Mucosa of gallbladder (tissue), 1 donor: ENCODE measurements at regions not wholly inside any gene's neighbourhood (a gene's known extent, or its start where the extent isn't known, plus 50 kb on each side); places are given as distances from the start of the nearest gene placed in this dataset.
A peak's percentile ranks its signal among the peaks of the same experiment; 100 is the strongest.

Experiments used
- DNase-seq: peaks from one replicate; pipeline ENCODE4 v3.0.0-alpha.2; 2020; ENCODE audit warnings: low spot score
- donor health status: DM: no; HTN: no; CAD: no.

DNA sequence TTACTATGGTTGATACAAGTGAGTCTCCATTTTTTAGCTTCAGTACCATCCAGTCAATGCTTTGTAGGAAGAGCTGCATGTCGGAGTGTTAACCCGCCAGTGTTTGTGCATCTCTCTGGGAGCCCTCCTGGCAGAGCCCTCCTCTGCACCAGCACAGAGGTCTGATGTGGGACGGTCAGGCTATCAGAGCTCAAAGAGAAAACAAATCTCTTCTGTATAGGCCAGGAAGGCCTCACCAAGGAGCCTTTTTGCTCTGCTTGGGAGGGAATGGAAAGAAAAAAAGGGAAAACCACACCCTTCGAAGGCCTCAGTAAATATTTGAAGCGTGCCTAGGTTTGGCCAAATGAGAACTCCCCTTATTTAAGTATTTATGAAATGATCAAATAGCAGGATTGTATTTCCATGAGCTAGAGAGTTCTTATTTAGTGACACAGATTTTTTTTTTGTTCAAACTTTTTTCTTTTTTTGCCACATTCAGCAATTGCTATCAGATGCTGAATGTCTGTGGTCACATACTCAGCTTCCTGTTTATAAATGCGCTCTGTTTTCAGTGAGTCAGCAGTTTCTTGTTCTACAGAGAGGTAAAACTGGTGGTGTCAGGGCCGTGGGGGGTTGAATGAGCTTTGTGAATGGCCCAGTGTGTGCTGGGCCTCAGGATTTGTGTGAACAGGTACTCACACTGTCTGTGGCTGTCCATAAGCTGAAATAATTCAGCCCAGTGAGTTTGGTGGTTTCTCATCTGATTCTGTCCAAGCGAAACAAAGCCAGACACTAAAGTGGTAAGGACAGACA, 226.6 kb downstream of the SNX18 start:
- DNase-seq = peak; percentile 58

DNA sequence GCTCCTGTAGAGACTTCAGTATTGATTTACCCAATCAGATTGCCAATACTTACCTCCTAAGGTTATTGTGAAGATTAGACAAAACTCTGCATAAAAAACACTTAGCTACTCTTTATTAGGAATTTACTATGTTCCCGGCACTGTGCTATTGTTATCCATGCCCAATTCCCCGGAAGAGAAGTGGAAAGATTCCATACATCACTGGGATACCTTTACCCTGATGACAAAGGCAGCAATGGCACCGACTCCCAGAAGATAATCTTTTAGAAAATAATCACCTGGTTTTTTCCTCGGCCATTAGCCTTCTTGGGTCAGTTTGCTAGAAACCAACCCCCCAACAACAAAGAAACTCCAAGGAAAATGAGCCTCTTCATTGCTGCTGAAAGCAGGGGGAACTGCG, 226.0 kb downstream of the SNX18 start:
- no peak for DNase-seq

DNA sequence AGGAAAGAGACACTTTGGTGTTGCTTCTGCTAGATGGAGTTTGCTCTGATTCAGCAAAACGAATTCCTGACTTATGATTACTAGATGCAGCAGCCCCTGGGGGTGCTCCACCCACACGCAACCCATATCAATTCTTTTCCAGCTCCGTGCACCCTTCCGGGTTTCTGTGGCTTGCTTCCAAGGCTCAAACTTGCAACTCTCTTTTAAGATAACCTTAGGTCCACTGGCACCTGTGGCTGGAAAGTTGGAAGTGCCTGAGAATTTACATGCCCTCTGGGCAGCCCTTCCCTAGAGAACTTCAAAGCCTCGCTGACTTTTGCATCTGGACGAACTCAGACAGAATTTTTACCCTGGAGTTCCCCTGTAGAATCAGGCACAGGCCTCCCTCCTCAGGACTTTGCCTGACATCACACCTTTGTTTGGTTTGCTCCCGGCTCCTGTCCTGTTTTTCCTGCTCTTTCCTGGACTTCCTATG, 224.9 kb downstream of the SNX18 start:
- peak; percentile 48 for DNase-seq

- DNase-seq = no peak
These were observed 224.2 kb downstream of the SNX18 start for GRCh38 chr5:54741711-54742110.

DNA sequence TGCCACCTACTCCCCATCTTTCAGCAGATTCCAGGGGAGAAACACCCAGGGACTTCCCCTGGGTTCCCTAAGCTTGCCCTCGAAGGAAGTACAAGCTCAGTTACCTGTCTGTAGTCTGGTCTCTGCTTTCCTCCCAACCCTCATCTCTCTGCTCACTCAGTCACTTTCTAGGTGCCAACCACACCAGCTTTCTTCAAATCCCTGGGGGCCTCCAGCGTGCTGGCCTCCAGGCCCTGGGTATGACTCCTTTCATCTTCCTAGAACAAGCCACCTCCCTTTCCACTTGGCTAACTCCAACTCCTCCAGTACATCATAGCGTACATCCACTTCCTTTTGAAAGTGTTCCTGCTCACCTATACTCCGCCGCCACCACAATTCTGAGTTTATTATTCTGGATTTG, 222.6 kb downstream of the SNX18 start:
- no peak for DNase-seq

- no peak for DNase-seq
These were observed 221.8 kb downstream of the SNX18 start for GRCh38 chr5:54739371-54739770.

DNA sequence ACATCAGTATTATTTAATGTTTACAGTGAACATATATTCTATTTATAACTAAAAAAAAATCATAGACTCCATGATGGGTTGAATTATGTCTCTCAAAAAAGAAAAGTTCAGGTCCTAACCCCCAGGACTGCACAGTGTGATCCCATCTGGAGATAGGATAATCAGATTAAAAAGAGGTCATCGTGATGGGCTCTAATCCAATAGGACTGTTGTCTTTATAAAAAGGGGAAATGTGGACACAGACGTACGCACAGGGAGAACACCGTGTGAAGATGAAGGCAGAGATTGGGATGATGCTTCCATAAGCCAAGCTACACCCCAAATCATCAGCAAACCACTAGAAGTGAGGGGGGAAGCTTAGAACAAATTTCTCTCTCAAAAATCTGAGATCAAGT, 221.4 kb downstream of the SNX18 start:
- DNase-seq = no peak

DNA sequence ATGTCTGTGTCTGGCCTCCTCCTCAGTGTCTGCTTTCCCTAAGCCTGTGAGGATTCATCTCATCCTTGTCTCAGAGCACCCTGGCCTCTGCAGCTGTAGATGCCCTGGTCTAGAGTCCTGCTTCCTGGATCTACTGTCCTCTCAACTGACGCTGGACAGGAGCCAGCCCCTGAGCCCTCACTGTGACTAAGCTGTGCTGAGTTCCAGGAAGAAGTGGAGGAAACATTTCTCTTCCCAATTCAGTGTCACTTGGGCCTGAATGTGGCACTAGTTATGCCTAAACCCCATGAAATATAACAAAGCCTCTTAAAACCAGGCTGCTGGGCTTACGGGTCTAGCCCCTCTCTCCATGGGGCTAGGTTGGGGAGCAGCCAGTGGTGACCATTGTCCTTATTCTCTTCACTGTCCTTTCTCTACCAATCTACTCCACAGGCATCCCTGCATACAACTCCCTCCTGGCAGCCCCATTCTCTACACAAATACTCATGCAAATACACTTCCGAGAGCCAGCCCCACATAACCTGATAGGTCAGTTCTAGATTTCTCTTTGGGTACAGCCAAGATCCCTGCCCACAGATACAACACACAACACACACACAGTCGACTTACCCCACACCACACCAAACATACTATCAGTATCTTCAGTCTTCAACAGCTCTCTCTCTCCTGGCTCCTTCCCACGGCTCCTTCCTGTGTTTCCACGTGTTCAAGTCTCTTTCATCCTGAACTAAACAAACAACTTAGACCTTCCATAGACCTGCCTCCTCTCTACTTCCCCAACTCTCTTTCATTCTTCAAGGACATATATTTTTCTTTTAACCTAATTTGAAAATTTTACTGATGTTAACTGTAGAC, 220.8 kb downstream of the SNX18 start:
- DNase-seq = peak; percentile 59

- no peak for DNase-seq
These were observed 218.6 kb downstream of the SNX18 start for GRCh38 chr5:54736003-54736797.

DNA sequence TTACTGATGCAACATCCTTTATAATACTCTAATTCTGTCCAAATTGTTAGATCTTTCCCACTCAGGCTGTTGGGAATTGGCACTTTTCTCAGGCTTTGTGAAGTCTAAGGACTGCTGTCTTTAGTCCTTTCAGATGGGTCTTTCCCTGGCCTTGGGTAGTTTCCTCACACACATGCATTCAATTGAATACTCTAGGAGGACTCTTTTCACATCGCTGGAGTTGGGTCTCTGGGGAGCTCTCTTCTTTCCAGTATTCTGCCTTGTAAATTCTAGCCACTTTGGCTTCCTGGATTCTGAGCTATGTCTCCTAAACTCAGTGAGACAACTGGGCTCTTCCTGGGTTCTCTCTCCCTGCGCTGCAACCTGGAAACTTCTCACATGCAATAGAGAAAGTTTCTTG, 215.5 kb downstream of the SNX18 start:
- no peak for DNase-seq

DNA sequence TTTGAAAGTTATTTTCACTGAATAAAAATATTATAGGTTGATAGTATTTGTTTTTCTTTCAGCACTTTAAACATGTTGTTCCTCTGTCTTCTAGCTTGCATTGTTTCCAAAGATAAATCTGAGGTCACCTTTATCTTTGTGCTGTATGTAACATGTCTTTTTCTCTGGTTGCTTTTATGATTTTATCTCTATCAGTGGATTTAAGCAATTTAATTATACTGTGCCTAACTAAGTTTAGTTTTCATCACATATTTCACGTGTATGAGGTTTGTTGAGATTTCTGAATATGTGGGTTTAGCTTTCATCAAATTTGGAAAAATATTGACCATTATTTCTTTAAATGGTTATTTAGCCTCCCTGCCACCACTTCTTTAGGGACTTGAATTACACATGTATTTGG, 214.5 kb downstream of the SNX18 start:
- no peak for DNase-seq

DNA sequence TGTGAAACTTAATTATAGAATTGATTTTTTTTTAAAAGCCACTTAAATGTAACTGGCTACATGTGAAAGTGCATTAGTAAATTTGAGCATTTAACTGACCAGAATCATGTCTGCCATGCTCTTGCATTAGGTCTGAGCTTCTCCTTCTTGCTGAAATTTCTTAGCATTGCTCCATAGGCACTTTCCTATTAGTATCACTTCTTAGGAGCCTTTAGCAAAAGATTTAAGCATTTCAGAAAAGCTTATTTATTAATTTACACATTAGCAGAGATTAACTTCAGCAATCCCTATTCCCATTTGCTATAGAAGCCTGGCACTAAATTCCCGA, 211.0 kb downstream of the SNX18 start:
- no peak for DNase-seq

GRCh38 chr5:54727874-54728587, 210.5 kb downstream of the SNX18 start:
- no peak for DNase-seq

DNA sequence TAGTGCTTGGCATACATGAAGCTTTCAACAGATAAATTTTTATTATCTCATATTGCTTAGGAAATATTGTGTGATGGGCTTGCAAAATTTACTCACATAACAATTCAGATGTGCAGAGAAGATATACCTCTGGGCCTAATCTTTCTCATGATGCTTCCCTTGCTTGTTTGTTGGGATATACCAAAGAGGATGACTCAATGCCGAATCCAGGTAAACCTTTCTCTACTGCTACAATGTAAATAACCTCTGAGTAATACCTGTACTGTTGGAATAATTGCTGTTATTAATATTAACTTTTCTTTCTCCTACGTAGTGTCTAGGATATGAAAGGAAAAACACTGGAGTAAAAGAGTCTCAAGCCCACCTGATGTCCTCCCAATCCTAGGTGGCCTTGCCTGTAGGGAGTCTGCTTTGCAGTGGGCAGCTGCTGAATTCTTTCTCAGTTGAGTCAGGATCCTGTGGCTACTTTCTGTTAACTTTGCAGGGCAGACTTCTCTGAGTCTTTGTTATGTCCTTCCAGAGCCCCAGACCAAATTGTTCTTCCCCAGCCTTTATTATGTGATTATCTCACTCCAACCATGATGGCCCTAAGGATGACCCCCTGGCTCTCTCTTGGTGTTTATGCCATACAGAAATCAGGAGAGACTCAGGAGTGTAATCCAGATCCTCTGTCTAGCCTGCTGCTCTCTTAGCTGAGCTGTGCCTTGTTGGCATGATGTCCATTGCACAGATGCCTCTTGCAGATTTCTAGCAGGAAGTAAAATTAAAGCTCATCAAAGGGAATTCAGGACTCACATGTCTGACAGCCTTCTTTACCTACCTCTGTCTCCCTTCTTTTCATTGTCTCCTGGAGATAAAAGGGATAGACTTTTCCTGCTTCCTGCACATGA, 208.1 kb downstream of the SNX18 start:
- no peak for DNase-seq

DNA sequence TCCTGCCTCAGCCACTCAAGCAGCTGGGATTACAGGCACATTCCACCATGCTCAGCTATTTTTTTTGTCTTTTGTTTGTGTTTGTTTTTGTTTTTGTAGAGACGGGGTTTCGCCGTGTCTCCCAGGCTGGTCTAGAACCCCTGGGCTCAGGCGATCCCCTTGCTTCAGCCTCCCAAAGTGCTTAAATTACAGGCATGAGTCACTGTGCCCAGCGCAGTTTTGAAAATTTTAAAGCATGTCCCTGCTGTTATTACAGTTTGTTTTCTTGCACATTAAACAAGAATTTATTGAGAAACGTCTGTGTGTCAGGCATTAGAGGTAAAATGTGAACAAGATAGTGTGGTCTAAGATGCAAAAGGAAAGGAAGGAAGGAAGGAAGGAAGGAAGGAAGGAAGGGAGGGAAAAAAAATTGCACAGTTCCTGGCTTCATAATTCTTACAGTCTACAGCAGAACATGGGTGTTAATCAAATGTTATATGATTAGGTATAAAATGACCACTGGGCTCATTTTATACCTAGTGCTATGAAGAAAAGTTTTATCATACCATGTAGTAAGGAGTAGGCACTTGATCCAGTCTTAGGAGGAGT, 205.4 kb downstream of the SNX18 start:
- DNase-seq = no peak

- no peak for DNase-seq
These were observed 204.5 kb downstream of the SNX18 start for GRCh38 chr5:54721951-54722654.

DNA sequence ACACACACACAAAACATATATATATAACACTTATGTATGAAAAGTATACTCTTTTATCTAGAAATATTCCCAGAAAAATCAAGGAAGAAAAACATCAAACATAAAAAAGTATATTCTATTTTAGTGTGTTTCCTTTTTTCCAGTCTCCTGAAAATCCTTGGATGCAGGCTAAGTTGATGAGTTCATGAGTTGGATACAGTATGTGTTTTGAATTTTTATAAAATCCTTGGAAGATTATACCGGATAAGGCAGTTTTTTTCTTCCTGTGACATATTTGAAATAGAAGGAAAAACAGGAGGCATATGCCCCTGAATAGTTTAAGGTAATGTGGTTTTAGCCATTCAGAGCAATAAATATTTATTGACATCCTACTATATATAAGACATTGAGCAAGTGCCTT, 203.6 kb downstream of the SNX18 start:
- DNase-seq = no peak

- DNase-seq = no peak
These were observed 202.8 kb downstream of the SNX18 start for GRCh38 chr5:54720341-54720740.
